Type B pancreatic cell (in vitro differentiated cells): ENCODE measurements at regions not wholly inside any gene's neighbourhood (a gene's known extent, or its start where the extent isn't known, plus 50 kb on each side); places are given as distances from the start of the nearest gene placed in this dataset.

ENCODE experiments used
- DNase-seq: peaks from one replicate; pipeline ENCODE4 v3.0.0; 2021; ENCODE audit warnings: mixed read lengths; ENCODE audit not compliant: unreplicated experiment; ENCODE audit errors: extremely low spot score
- H3K27ac Mint-ChIP-seq: 2 replicates; pipeline ENCODE4 v1.8.0; 2021; ENCODE audit warnings: mild to moderate bottlenecking, mixed read lengths
- H3K27me3 Mint-ChIP-seq: 2 replicates; pipeline ENCODE4 v1.8.0; 2021; ENCODE audit warnings: mixed read lengths
- H3K36me3 Mint-ChIP-seq: 2 replicates; pipeline ENCODE4 v1.8.0; 2021; ENCODE audit warnings: mixed read lengths
- H3K4me1 Mint-ChIP-seq: one replicate; pipeline ENCODE4 v1.8.0; 2021; ENCODE audit warnings: mixed read lengths; ENCODE audit not compliant: unreplicated experiment
- H3K4me3 Mint-ChIP-seq: 2 replicates; pipeline ENCODE4 v1.8.0; 2021; ENCODE audit warnings: mild to moderate bottlenecking, mixed read lengths
- H3K9me3 Mint-ChIP-seq: 2 replicates; pipeline ENCODE4 v1.8.0; 2021; ENCODE audit warnings: mixed read lengths
- CTCF ChIP-seq: fragments of 200-600 bp; sonication (generic); conservative IDR thresholded peaks from 2 replicates; pipeline ENCODE4 v1.5.0; 2021; ENCODE audit warnings: antibody characterized with exemption, mild to moderate bottlenecking

- no peak overlapping the region for H3K4me3 Mint-ChIP-seq
- H3K4me1 Mint-ChIP-seq = peaks cover 30% of the 10 kb centered on the region
- H3K9me3 Mint-ChIP-seq = no peaks in the 10 kb centered on the region
- DNase-seq = no peak
- no peak for TF ChIP-seq CTCF
- H3K27ac Mint-ChIP-seq = no peak overlapping the region
- H3K36me3 Mint-ChIP-seq = no peaks in the 10 kb centered on the region
- H3K27me3 Mint-ChIP-seq = peaks cover 6% of the 10 kb centered on the region
Measured at GRCh38 chr1:30375156-30375555, 348.2 kb downstream of the MATN1 start.

DNA sequence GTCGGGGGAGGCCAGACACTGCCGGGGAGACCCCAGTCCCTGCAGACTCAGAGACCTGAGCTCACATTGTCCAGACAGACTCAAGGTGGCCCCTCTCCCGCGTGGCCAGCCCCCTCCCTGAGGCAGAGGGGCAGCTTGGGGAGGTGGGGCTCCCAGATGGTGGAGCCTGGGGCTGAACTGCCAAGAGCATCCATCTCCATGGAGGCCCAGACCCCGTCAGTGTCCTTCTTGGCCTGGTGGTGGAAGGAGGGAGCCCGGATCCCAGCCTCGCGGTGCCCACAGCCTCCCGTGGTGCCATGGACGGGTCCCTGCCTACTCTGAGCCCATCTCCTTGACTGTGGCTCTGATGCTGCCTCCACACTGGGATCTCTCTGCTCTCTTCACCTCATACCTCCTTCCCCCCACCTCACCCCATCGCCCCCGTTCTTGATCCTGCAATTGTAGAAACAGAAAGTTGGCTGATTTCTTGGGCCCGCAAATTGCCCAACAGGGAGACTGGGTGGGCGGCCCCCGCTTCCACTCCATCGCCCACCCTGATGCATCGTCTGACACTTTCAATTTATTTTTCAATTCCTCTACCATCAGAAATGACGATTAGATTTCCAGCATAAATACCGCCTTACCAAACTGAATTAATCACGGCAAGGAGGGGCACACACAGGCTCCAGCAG lies 348.9 kb downstream of the MATN1 start:
- Mint-ChIP-seq H3K4me1 (peaks cover 24% of the 10 kb centered on the region), H3K36me3 (no peaks in the 10 kb centered on the region), H3K9me3 (no peaks in the 10 kb centered on the region), H3K27ac (no peak overlapping the region), H3K4me3 (no peak overlapping the region), H3K27me3 (peaks cover 6% of the 10 kb centered on the region)
- TF ChIP-seq CTCF = no peak
- DNase-seq = no peak

DNA sequence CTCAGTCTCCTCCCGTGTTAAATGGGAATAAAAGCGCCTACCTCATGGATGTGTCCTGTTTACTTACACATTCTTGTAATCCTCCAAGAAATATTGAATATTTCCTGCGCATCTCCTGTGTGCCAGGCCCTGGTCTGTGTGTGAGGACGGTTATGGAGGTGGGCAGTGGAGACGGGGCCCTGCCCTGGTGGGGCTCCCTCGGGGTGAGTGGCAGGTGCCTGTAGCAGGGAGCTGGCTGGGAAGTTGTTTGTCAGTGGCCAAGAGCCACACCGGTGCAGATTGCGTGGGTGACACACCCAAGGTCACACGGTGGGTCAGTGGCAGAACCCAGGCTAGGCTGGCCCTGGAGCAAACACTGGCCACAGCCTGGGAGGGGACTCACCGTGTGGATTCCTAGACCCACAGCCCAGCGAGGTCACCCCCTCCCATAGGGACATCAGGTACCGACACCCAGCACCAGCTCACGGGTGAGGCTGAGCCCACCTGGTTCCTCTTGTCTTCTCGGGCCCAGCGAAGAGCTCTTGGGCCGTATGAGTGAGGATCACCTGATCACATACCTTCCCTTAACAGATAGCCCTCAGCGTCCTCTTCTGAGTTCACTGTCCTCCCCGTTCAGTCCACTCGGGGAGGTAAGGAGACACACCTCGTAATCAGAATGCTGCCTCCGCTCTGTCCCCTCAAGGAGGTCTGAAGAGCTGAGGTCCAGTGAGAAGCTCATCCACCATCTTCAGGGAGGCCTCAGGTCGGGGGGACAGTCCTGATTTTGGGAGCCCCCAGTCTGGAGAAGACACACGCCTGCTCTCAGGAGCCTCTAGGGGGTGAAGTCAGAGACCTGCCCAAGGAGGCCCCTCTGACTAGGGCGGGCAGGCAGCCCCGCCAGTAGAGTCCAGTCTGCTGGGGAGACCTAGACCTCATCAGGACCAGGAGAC lies 349.6 kb downstream of the MATN1 start:
- H3K36me3 Mint-ChIP-seq = no peaks in the 10 kb centered on the region

GRCh38 chr1:30372792-30373433 lies 350.5 kb downstream of the MATN1 start:
- H3K9me3 Mint-ChIP-seq = no peaks in the 10 kb centered on the region
- no peak for TF ChIP-seq CTCF
- H3K4me3 Mint-ChIP-seq = no peak overlapping the region
- DNase-seq = no peak
- H3K27me3 Mint-ChIP-seq = peaks cover 6% of the 10 kb centered on the region
- peaks cover 16% of the 10 kb centered on the region for H3K4me1 Mint-ChIP-seq
- H3K27ac Mint-ChIP-seq = no peak overlapping the region
- no peaks in the 10 kb centered on the region for H3K36me3 Mint-ChIP-seq

More for the DNA sequence above, 349.6 kb downstream of the MATN1 start:
- H3K4me3 Mint-ChIP-seq = no peak overlapping the region
- peaks cover 16% of the 10 kb centered on the region for H3K4me1 Mint-ChIP-seq
- no peak for TF ChIP-seq CTCF
- H3K27ac Mint-ChIP-seq = no peak overlapping the region
- DNase-seq = peak; percentile 62
- no peaks in the 10 kb centered on the region for H3K9me3 Mint-ChIP-seq
- peaks cover 6% of the 10 kb centered on the region for H3K27me3 Mint-ChIP-seq

DNA sequence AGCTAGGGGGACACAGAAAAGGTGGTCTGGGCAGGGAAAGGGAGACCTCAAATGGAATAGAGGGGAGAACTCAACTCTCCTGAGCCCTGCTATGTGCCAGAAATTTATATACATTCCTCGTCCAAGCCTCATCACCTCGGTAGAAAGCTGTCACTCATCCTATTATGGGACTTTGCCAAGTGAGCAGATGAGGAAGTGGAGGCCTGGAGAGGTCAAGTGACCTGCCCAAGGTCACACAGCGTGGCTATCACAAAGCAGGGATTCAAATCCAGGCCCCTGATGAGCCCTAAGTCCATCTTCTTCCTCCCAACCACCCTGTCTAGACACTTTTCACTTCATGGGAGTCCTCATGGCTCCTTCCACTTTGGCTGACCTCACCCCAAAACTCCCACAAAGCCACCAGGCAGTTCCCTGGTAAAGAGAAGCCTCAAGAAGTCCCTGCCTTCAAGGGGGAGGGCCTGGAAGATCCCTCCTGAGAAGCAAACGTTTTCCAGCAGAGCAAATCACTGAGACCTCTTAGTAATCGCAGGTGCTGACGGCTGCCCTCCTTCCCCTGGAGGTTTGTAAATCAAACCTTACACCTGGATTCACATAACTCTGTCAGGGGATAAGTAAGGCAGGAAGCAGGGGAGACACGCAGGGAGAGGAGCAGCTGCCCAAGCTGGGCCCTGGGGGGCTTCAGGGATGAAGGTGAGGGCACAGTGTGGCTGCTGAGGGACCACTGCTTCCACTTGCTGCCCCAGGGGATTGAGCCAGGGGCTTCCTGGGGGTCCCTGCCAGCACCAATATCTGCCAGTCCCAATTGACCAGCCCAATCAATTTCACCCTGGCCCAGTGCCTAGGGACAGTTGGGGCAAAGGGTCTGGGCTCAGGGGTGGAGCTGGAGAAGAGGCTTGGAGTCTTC lies 351.2 kb downstream of the MATN1 start:
- Mint-ChIP-seq H3K27ac (no peak overlapping the region), H3K4me1 (peaks cover 11% of the 10 kb centered on the region), H3K27me3 (peaks cover 6% of the 10 kb centered on the region), H3K36me3 (no peaks in the 10 kb centered on the region), H3K9me3 (no peaks in the 10 kb centered on the region), H3K4me3 (no peak overlapping the region)
- no peak for TF ChIP-seq CTCF
- no peak for DNase-seq
